ENCODE measurements at regions not wholly inside any gene's neighbourhood (a gene's known extent, or its start where the extent isn't known, plus 50 kb on each side); places are given as distances from the start of the nearest gene placed in this dataset.

DNA sequence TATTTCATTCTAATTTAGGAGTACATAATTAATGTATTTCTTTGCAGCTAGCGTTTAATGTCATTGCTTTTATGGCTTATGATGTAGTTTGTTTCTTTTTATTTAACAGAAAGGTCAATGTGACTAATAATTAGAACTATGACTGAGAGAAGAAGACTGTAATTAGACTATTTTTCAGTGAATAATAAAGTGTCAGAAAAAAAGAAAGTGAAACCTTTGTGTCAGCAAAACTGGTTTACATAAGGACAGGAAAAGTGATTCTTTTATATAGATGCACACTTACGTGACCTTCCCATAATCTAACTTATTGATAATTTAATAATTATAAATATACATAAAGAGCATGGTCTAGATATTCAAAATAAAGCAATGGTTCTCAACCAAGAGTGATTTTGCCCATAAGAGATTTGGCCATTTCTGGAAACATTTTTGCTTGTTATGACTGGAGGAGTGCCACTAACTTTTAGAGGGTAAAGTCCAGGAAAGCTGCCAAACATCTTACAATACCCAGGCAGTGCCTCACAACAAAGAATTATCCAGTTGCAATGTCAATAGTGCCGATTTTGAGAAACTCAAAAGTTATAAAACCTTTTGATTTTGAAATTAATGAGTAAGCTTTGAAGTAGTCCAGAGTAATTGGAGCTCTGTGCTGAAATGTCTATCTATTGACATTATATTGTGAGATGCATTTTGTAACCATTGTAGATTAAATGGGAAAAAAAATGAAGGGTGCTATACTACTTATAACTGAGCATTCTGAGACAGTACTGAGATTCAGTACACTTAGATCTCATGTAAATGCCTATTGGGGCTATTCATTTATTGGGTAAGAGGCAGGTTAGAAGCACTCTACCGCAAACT lies 227.1 kb downstream of the C12orf50 start:
- no peak for DNase-seq (ENCODE audit: low spot score)
- intact Hi-C loops (cut with DNase I): no loop called here

GRCh38 chr12:87796961-87797516 lies 232.2 kb downstream of the C12orf50 start:
- intact Hi-C loops (cut with DNase I): no loop called here
- DNase-seq (ENCODE audit: low spot score): no peak

- no peak for DNase-seq (ENCODE audit: low spot score)
- intact Hi-C loops (cut with DNase I): no loop called here
Measured at GRCh38 chr12:87795555-87795954, 233.6 kb downstream of the C12orf50 start.

- DNase-seq (ENCODE audit: low spot score): no peak
- intact Hi-C loops (cut with DNase I): no loop called here
Measured at GRCh38 chr12:87794854-87795253, 234.3 kb downstream of the C12orf50 start.

- DNase-seq (ENCODE audit: low spot score): peak; percentile 58
- intact Hi-C loops (cut with DNase I): no loop called here
Measured at GRCh38 chr12:87793131-87793530, 236.1 kb downstream of the C12orf50 start.

- DNase-seq (ENCODE audit: low spot score): peak; percentile 45
- intact Hi-C loops (cut with DNase I): no loop called here
Measured at GRCh38 chr12:87784350-87784749, 244.9 kb downstream of the C12orf50 start.

- intact Hi-C loops (cut with DNase I): no loop called here
- no peak for DNase-seq (ENCODE audit: low spot score)
Measured at GRCh38 chr12:87783467-87783866, 245.7 kb downstream of the C12orf50 start.

- DNase-seq (ENCODE audit: low spot score): no peak
Measured at GRCh38 chr12:87782838-87783237, 246.4 kb downstream of the C12orf50 start.

GRCh38 chr12:87779858-87780498 lies 249.2 kb downstream of the C12orf50 start:
- intact Hi-C loops (cut with DNase I): no loop called here
- no peak for DNase-seq (ENCODE audit: low spot score)

More at GRCh38 chr12:87782838-87783237, 246.4 kb downstream of the C12orf50 start:
- intact Hi-C loops (cut with DNase I): no loop called here

DNA sequence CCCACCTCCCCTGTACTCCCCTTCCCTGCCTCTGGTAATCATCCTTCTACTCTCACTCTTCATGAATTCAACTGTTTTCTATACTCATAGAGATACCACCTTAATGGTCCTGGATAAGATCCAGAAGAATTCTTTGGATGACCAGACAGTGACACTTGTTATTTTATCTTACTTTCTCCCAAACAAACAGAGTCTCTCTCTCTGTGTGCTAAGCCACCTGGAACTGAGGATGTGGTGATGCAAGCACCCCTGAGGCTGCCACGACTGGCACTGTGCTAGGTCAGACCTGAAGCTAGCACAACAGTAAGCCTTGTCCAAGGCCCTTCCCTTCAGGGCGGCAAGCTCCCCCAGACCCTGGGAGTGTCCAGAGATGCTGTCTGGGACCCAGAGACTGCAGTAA lies 250.2 kb downstream of the C12orf50 start:
- peak; percentile 34 for DNase-seq (ENCODE audit: low spot score)
- intact Hi-C loops (cut with DNase I): no loop called here

DNA sequence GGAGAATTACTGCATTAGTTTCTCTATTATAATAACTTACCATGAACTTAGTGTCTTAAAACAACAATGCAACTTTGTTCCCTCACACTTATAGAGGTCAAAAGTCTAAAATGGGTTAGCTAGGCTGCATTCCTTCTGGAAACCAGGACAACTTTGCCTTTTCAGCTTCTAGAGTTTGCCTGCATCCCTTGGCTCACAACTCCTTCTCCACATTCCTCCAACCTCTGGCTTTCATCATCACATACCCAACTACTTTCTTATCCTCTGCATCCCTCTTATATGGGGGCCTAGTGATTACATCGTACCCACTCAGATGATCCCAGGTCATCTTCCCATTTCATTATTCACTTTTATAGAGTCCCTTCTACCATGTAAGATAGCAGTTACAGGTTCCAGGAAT lies 251.1 kb downstream of the C12orf50 start:
- no peak for DNase-seq (ENCODE audit: low spot score)
- intact Hi-C loops (cut with DNase I): no loop called here

DNA sequence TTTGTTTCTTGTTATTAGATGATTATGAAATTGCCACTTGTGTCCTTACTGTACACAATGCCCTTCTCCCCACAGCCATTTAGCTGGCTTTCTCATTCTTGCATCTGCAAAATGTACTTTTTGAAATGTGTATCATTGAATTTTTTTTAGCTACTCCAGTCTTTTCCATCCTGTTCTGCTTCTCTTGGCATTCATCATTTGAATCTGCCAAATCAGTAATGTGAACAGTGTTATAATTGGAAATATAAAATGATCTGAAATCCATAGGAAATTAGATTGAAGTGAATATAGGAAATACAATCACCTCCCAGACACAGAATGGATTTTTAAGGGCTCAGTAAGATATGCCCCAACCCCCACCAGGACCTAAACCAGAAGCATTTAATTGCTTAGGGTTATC lies 253.4 kb downstream of the C12orf50 start:
- no peak for DNase-seq (ENCODE audit: low spot score)
- intact Hi-C loops (cut with DNase I): no loop called here

DNA sequence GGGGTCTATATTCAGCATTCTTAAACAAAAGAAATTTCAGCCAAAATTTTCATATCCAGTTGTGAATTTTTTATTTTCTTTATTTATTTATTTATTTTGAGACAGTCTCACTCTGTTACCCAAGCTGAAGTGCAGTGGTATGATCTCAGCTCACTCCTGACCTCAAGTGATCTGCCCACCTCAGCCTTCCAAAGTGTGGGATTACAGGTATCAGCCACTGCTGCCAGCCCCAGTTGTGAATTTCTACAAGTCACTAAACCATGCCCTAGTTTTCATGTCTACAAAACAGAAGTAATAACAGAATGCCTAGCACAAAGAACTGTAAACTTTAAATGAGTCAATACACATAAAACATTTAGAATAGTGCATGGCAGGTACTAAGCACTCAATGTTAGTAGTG lies 254.2 kb downstream of the C12orf50 start:
- DNase-seq (ENCODE audit: low spot score): no peak
- intact Hi-C loops (cut with DNase I): no loop called here

- DNase-seq (ENCODE audit: low spot score): no peak
- intact Hi-C loops (cut with DNase I): no loop called here
Measured at GRCh38 chr12:87772401-87772800, 256.8 kb downstream of the C12orf50 start.

GRCh38 chr12:87768501-87769287 lies 260.5 kb downstream of the C12orf50 start:
- intact Hi-C loops (cut with DNase I): no loop called here
- no peak for DNase-seq (ENCODE audit: low spot score)

DNA sequence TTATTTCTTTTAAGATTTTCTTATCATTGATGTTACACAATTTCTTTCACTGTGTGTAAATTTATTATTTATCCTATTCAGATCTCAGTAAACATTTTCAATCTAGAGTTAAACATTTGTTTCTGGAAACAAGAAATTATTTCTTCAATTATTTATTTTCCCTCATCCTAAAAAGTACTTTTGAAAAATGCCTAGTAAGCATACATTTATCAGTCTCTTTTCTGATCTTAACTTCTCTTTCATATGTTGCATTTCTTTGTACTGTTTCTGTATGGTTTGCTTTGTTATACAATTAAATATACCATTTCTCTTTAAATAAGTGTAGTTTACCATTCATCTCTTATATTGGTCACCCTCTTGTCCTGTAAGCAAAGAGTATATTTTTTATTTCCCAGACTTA lies 263.2 kb downstream of the C12orf50 start:
- intact Hi-C loops (cut with DNase I): no loop called here
- no peak for DNase-seq (ENCODE audit: low spot score)

DNA sequence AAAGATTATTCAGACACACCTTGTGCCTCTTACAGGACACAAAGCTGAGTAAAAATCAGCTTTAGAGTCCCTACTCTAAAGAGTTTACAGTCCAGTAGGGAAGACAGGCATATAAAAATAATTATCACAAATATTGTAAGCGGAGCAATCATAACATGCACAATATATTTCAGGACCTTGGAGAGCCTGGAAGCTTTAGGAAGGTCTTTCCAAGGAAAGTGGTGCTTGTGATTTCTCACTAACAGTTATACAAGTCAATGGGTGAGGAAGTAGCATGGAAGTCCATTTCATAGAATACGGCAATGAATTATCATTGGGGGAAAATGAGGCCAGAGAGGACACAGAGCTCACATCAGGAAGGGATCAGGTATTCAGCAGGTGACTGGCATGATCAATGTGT lies 268.3 kb downstream of the C12orf50 start:
- intact Hi-C loops (cut with DNase I): no loop called here
- no peak for DNase-seq (ENCODE audit: low spot score)

DNA sequence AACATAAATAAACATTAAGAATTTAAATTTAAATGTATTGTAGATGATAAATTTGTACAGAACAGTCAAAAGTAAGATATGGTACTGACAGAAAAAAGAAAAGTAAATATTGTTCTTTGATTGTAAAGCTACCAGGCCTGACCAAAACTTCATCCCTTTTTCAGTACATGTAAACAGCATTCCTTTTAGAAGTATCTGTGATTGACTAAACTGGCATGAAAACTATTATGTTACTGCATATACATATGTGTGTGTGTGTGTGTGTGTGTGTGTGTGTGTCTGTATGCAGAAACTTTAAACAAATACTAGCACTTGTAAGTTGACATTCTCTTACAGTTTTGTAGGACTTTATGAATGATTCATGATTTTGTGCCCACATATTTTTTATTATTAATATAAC lies 270.9 kb downstream of the C12orf50 start:
- intact Hi-C loops (cut with DNase I): no loop called here
- no peak for DNase-seq (ENCODE audit: low spot score)

DNA sequence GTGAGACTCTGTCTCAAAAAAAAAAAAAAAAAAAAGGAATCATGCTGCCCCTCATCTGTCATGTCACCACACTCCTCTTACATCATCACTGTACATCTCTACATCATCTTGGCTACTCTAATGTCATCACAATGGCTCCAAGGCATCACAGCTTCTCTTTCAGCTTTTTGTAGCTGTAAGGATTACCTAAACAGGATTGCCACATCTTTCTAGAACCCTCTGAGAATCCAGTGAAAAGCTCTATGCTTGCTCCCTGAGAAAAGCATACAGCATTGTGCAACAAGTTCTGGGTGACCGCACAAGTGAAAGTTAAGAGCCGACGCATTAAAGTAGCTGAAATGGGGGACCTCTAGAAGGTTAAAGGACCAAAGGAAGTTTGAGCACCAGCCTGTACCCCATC lies 272.5 kb downstream of the C12orf50 start:
- intact Hi-C loops (cut with DNase I): no loop called here
- DNase-seq (ENCODE audit: low spot score): no peak

- DNase-seq (ENCODE audit: low spot score): no peak
- intact Hi-C loops (cut with DNase I): no loop called here
Measured at GRCh38 chr12:87756111-87756510, 273.1 kb downstream of the C12orf50 start.

Data from posterior vena cava (tissue), 2 donors.